Stimulated activated naive CD4-positive, alpha-beta T cell (primary cell): ENCODE measurements at regions not wholly inside any gene's neighbourhood (a gene's known extent, or its start where the extent isn't known, plus 50 kb on each side); places are given as distances from the start of the nearest gene placed in this dataset.

Source experiments
- DNase-seq, 6 experiments: peaks; one replicate each; lab custom pipeline; 2025; lab: John Stamatoyannopoulos, UW

- DNase-seq: no peak
These were observed 194.3 kb upstream of the PRKCQ start for GRCh38 chr10:6774406-6774805.

DNA sequence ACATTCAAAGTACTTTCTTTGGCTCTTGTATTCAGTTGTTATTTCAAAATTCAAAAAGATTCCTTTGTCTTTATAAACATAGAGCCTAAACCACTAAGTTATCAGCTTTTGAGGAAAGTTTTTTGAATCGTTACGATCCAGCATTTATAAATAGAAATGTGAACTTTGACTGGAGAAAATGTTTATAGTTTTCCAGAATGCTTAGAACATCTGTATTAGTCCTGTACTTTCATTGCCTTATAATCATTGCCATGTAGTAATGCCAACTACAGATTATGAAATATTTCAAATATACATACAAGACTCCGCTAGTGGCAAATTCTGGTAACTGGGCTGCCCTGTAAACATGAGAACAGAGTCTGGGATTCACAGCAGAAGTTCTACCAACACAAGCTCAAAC lies 191.3 kb upstream of the PRKCQ start:
- no peak for DNase-seq

DNA sequence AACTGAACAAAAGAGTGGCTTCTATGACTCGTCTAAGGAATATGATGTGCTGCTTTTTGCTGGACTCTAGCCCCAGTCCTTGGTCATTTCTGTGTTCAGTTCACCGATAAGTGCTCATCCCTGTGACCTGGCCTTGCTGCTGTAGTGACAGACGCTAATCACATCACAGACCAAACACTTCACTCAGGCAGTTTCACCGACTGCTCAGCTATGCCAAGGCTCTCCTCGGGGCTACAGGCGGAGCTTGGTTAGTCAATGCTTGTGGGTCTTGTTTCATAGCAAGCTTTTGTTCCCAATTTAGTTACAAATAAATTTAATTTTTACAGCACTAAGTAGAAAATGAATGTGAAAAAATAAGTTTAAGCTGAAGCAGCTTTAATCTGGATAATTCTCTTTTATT lies 190.8 kb upstream of the PRKCQ start:
- no peak for DNase-seq

- DNase-seq: no peak
These were observed 189.8 kb upstream of the PRKCQ start for GRCh38 chr10:6769704-6770417.

DNA sequence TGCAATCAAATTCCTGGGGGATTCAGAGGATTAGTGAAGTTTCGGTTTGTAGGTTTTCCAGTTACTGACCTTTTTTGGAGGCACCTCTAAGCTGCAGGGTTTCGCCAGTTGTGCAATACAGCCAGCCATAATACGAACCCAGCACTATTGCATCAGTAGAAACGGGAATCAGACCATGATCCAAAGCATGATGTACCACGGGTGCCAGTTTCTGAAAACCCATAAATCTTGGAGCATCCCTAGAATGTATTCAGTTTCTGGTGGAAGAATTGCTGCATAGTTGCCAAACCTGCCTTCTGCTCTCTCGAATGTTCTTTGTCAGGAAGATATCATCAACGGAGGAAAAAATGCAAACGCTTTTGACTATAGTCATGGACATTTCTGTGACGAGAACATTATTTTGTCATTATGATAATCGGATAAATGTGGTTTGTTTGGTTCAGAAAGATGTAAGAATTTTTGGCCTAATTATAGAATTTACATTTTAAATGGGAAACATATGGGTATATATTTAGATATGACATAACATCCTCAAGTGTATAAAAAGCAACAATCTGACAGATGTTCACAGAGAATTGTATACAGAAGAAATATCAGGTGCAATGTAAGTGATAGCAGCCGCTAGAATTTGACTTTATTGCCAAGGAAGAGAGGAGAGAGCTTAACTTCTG lies 186.2 kb upstream of the PRKCQ start:
- no peak for DNase-seq

GRCh38 chr10:6763423-6763822 lies 183.3 kb upstream of the PRKCQ start:
- DNase-seq: no peak

- DNase-seq: no peak
These were observed 182.9 kb upstream of the PRKCQ start for GRCh38 chr10:6763001-6763400.

DNA sequence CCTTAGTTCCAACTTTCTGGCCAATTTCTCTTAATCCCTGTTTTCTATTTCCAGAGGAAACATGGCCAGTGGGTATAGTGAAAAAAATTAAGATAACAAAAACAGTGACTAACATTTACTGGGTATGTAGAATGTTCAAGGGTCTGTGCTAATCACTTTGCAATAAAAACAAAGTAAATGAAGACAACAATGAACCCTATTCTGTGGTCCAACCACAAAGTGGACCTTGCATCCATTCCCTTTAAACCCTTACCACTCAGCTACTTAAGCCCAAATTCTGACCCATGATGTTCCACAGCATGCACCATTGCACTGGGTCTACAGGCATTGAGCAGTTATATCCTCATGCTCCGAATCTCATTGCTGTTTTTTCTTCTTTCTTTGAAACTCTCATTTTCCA lies 179.9 kb upstream of the PRKCQ start:
- DNase-seq: no peak

DNA sequence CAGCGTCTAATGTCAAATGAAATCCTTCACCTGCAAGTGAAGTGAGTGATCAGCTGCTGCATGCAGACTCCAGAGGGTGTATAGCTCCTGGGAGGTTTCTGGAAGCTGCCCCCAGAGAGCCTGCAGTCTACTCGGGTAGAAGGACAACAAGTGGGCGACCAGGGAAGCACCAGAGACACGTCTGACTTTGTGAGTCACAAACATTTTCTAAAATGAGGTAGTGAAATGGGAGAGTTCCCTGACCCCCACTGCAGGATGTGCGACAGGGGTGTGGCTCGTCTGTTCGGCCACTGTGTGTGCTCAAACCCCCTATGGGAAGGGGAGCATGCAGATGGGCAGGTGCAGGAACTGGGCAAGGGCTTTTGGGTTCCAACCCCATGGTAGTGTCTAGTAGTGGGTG lies 177.1 kb upstream of the PRKCQ start:
- DNase-seq: no peak

DNA sequence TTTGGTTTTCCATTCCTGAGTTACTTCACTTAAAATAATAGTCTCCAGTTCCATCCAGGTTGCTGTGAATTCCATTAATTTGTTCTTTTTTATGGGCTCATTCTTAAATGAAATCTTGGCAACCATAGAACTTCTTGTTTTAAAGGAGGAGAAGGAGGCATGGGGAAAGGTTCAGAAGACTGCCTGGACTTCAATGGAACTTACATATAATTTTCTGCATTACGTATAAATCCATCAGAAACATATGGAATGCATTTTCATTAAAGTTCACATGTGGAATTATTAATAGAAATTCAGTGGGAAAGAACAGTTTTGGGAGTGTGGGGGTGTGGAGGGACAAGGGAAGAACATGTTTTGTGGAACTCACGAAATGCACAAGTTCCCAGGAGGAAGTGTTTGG lies 176.6 kb upstream of the PRKCQ start:
- DNase-seq: no peak

GRCh38 chr10:6755781-6756460 lies 175.8 kb upstream of the PRKCQ start:
- no peak for DNase-seq

DNA sequence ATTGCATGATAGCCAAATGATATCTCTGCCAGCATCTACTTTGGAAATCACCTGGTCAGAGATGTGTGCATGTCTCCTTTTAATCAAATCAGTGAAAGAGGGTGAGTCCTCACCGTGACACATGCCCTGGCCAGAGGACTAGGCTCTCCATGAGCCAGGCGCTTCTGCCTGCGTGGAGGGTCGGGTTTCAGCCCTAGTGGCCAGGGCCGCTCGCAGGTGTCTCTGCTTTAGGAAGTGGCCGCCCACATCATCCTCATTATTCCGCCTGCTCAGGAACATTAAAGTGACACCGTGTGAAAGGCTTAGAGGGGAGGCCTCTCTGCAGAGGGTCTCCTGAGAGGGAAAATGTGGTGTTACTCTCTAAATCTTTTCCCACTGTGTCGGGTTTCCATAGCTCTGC lies 173.6 kb upstream of the PRKCQ start:
- DNase-seq: peak in 1 of 6 experiments; percentile 30

DNA sequence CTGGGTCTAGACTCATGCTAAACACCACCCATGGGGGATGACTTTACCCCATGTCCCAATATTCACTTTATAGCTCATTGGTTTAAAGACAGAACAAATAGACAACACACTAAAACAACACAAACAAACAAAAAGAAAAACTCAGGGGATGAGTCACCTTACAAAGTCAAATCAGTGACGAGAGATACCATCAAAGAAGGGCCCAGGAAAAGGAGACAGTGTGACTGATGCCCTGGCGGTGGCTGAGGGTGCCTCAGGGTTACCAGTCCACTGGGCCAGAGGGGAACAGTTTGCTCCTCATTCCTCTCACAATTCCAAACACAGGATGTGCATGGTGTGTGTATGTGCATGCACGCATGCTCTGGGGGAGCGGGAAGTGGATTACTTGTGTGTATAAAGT lies 171.3 kb upstream of the PRKCQ start:
- DNase-seq: no peak

DNA sequence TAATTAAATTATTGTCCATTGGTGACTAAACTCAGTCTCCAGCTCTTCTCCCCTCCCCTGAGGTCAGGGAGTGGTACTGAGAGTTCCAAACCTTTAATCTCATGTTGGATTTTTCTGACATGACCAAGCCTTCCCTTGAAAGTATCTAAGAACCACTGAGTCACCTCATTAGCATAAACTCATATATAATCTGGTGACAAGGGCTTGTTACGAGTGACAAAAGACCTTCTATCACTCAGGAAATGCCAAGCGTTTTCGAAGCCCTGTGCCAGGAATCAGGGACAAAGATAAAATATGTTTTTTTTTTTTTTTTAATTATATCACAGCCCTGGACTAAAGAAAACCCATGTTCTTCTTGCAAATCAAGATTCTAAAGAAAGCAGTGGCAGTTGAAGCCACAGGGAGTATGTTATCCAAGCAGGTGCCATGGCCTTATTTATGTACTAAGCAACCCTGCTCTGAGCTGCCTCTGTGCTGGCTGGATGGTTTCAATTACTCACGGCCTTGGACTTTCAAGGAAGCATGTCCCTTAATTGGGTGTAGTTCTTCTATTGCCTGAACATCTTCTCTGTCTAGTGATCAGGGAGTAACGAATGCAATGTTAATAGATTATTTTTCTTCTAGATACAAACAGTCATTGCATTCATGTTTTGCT lies 169.0 kb upstream of the PRKCQ start:
- no peak for DNase-seq

DNA sequence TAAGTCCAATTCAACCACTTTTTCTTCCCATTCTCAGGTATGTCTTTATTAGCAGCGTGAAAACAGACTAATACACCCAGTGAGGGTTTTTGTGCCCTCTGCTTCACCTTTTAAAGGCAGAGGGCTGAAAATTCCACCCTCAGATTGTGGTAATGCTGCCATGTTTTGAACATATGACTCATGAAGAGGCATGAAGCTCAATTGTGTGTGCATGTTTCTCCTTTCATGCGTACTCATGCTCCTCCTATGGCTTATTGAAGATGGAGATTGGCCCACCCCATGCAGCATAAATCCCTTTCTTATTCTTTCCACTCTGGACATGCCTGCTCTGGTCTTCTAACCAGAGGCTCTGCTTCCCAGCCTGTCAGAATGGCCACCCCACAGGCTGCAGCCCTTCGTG lies 168.0 kb upstream of the PRKCQ start:
- no peak for DNase-seq

GRCh38 chr10:6746782-6747181 lies 166.7 kb upstream of the PRKCQ start:
- DNase-seq: no peak

DNA sequence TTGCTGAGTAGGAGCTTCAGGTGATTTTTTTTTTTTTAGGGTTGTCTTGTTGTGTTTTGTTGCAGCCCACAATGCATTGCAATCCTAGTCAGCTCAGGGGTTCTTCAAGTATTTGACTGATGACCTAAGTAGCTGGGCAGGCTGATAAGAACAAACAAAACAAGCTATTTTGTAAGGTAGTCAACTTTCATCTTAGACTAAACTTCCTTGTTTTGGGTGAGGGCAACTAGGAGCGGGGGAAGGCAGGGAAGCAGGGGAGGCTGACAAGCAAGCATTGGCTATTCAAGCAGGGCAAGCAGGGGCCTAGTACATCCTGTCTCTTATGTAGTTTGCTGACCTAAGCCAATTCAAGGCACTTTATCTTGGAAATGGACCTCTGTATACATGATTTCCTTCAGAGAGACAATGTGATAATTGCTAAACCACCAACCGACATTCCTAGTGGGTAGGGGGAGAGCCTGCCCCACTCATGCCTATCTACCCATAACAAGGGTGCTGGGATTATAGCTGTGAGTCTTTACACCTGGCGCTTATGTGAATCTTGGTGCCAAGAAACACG lies 163.3 kb upstream of the PRKCQ start:
- DNase-seq: no peak

DNA sequence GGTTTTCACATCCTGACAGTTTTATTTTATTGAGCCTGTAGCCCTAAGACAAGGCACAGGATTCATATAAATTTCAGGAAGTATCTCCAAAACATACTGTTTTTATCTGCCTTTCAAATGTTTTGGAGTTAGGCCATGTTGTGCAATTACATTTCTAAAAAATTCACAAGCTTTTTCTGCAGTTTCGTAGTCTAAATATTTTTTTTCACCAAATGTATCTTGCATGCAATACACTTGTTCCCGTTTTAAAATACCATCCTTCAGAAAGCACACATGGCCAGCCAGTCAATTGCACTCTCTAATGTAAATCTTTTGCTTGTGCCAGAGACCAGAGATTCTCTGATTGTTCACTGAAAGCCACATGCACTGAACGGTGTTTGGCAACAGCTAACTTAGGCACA lies 161.5 kb upstream of the PRKCQ start:
- no peak for DNase-seq

DNA sequence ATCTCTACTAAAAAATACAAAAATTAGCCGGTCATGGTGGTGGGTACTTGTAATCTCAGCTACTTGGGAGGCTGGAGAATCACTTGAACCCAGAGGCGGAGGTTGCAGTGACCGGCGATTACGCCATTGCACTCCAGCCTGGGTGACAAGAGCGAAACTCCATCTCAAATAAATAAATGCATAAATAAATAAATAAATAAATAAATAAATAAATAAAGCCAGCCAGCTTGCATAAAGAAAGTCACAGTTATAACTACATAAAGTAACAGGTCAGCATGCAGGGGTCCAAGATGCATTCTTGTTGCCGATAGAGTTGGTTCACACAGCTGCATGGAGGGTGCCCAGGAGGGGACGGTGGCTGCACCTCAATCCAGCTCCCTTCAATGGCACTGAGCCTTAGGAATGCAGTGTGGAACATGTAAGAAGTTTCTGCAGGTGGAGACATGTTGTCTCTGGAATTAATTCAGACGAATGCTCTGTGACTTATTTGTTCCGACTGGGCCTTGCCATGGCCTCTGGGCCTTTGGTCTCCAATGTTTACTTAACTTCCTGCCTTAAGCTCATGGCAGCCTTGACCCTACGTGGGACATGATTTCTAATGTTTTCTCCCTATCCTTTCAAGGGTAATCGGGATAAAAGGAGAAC lies 159.6 kb upstream of the PRKCQ start:
- DNase-seq: no peak

GRCh38 chr10:6738112-6738768 lies 158.2 kb upstream of the PRKCQ start:
- DNase-seq: no peak

DNA sequence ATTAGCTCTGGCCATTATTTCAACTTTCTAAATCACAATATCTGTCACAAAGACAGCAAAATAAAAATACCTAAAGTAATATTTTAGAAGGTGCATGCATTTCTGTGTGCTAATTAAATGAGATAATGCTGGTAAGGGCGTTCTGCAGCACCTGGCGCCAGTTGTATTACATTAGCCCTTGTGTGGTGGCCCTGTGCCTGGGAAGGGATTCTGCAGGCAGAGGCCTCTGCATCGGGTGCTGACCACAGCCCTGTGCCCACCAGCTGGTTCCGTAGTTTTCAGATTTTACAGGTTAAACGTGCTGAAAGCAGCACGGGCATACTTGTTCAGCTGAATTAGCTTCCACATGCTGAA lies 157.7 kb upstream of the PRKCQ start:
- no peak for DNase-seq
